ENCODE measurements at regions not wholly inside any gene's neighbourhood (a gene's known extent, or its start where the extent isn't known, plus 50 kb on each side); places are given as distances from the start of the nearest gene placed in this dataset.

DNA sequence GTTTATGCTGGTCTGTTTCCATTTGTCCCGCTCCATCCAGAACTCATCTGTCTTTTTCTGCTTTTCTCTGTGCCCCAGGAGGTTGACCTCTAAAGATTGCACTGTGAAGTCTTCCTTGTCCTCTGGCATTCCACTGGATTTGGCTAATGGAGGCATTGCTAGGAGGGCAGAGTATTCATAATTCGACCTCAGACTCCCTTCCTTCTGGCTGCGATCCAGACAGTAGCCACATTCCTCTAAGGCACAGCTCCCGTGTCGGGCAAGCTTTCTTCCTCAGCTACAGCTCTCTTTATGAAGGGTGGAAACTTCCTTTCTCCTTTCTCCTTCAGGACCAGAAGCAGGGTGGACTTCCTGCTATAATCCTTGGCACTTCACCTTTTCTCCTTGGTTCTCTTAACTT, 175.9 kb downstream of the BAMBI start:
- DNase-seq (ENCODE audit: extremely low read depth in 1 of 2, low read depth in 1 of 2) = no peak

DNA sequence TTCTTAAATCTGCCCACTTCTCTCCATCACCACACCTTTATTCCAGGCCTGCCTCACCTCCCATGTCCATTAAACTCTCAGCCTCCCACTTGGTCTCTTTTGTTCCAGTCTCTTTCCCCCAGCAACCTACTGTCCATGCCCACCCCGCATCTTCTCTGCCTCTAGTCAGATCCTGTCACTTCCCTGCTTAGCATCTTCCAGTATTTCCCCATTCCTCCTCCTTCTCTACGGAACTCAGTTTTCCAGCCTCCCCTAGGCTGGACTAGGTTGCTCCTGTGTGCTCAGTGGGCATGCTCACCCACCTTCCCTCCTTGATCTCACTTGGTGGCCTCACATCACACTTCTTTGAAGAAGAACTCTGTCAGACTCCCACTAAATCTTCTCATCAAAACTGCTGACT, 179.8 kb downstream of the BAMBI start:
- DNase-seq (ENCODE audit: extremely low read depth in 1 of 2, low read depth in 1 of 2) = no peak

DNA sequence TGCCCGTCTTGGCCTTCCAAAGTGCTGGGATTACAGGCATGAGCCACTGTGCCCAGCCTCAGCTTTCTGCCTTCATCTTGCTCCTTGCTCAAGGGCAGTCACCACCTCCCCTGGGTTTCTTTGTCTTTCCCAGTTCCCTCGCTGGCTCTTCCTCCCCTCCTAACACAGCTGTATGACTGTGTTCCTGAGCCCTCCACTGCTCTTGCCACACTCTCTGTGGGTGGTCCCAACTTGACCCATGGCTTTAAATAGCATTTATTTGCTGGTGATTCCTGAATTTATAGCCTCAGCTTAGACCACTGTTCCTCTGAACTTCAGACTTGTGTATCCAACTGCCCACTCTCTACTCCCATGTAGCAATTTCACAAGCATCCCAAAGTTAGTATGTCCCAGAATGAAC, 181.3 kb downstream of the BAMBI start:
- no peak for DNase-seq (ENCODE audit: extremely low read depth in 1 of 2, low read depth in 1 of 2)

DNA sequence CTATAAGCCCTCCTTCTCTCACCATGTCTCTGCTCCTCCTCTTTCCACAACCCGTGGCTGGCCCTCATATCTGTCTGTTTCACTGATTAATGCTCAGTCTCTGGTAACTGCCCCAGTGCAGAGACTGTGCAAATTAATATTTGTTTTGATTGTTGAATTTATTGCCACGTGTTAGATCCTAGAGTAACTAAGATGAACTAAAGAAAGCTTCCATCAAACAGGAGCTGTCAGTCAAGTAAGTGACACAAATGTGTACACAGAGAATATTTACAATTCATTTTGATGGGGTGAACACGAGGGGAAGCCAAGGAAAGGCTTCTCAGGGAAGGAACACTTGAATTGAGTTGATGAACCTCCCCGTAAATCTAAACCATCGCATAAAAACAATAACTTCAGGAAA, 182.5 kb downstream of the BAMBI start:
- no peak for DNase-seq (ENCODE audit: extremely low read depth in 1 of 2, low read depth in 1 of 2)

DNA sequence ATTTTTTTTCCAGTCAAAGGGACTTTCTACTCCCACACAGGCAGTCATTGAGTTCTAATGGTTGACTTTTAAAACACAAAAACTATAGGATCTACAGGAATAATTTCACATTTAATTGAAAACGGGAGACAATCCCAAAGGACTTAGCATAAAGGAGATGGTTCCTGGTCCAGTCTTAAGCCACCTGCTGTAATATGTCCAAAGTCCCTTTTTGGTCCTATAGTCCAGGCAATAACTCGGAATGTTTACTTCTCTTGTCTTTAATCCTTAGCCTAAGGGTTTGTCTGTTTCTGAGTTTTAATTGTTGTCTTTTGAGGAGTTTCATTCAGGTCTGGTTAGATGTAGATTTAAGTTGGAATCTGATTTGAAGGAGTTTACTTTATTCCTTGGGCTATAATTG, 184.9 kb downstream of the BAMBI start:
- no peak for DNase-seq (ENCODE audit: extremely low read depth in 1 of 2, low read depth in 1 of 2)

DNA sequence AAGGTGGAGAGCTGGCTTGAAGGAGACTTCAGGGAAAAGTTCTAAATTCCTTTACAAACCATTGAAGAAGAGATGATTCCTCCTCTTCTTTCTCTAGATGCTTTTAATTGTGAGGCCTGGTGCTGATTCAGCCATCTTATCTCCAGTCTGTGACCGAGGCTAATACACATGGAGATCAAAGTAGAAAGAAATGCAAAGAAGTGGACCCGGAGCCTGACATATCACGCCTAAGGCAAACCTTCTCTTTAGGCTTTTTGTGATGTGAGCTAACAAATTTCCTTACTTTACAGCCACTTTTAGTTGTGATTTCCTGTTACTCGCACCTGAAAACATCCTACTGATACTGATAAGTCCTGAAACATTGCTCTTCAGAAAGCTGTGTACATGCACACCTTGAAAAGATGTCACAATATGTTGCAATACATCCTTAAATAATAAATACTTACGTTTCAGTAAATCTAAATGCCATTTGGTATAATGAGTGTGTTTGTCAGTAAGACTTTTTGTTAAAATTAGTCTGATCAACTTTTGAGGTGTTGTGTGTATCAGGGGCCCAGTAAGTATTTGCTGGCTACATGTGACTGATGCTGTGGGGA, 192.4 kb downstream of the BAMBI start:
- no peak for DNase-seq (ENCODE audit: extremely low read depth in 1 of 2, low read depth in 1 of 2)

DNA sequence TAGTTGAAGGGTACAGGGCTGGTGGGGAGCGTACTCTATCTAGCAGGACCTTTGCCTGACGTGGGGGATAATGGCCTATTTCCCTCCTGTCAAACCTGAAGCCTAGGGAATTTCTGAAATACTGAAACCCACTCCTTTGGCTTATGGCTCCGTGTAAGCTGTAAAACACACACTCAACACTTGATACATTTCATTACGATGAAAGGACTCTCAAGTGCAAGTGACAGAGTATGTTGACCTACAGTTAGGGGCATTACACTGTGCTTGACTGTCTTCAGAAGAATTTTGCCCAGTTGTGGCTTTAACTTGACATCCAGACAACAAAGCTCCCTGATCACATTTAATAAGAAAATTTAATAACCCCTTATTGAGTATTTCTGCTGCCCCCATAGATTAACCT, 194.3 kb downstream of the BAMBI start:
- DNase-seq (ENCODE audit: extremely low read depth in 1 of 2, low read depth in 1 of 2) = no peak

DNA sequence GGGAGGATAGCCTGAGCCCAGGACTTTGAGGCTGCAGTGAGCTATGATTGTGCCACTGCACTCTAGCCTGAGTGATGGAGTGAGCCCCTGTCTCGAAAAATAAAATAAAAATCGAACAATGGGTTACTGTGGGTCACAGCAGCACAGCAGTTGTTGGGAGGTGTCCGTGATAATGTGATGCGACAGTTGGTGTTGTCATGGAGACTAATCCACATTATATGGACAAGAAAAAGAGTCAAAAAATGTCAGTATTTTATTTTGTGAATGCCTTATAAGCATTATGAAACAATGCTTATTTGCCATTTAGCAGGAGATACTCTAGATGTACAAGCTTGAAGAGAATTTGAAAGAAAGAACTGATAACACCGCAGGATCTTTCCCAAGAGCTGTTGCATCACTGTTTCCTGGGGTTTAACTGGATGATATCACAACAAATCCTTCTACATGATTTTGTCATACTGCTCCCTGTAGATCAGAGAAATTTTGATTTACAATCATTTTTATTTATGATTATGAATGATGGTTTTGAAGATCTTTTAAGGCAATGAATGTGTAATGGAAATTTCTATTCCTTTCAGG, 195.4 kb downstream of the BAMBI start:
- no peak for DNase-seq (ENCODE audit: extremely low read depth in 1 of 2, low read depth in 1 of 2)

DNA sequence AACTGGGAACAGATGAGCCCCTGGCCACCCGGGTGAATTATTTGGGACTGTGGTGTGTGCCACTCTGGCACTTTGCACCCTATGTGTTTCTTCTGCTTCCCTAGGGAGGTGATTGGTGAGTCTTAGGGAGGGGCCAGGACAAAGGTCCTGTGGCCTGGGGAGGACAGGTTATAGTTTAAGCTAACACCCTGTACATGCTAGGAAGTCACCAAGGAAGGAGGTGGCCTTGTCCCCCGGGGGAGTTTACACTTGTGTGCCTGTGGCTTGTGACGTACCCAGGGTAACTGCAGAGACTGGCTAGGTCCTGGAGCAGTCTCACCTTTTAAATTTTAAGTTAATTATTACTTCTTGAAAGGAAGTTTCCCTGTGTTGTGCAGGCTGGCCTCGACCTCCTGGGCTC, 196.2 kb downstream of the BAMBI start:
- DNase-seq (ENCODE audit: extremely low read depth in 1 of 2, low read depth in 1 of 2) = no peak

DNA sequence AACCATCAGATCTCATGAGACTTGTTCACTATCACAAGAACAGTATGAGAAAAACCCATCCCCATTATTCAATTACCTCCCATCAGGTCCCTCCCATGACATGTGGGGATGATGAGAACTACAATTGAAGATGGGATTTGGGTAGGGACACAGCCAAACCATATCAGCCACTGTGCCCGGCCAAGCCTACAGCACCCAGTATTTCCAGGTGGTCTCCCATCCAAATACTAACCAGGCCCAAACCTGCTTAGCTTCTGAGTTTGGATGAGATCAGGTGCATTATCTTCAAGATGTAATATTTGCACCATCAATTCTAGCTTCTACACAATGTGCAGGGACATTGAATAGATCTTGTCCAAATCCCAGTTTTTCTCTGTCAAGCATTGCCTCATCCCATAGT, 196.9 kb downstream of the BAMBI start:
- no peak for DNase-seq (ENCODE audit: extremely low read depth in 1 of 2, low read depth in 1 of 2)

DNA sequence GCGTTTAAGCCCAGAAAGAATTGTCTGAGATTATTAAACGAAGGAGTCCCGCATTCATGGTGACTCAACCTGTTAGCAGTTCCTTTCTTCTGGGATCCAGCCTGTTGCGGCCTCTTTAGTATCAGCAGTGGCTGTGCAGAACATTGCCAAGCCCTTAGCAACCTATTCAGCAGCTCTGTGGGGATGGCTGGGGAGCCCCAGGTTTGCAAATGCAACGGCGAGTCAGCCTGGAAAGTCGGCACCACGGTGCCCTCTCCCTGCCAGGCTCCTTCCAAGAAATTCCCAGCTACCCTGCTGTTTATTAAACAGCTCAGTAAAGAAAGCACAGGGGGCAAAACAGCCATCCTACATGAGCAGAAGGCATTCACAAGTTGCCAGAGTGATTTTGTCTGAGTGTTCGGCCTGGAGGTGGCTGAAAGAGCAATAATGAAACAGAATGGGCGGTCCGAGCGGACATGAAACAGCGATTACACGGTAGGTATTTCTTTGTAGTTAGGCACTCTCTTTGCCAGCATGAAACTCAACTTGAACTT, 198.3 kb downstream of the BAMBI start:
- DNase-seq (ENCODE audit: extremely low read depth in 1 of 2, low read depth in 1 of 2) = no peak

DNA sequence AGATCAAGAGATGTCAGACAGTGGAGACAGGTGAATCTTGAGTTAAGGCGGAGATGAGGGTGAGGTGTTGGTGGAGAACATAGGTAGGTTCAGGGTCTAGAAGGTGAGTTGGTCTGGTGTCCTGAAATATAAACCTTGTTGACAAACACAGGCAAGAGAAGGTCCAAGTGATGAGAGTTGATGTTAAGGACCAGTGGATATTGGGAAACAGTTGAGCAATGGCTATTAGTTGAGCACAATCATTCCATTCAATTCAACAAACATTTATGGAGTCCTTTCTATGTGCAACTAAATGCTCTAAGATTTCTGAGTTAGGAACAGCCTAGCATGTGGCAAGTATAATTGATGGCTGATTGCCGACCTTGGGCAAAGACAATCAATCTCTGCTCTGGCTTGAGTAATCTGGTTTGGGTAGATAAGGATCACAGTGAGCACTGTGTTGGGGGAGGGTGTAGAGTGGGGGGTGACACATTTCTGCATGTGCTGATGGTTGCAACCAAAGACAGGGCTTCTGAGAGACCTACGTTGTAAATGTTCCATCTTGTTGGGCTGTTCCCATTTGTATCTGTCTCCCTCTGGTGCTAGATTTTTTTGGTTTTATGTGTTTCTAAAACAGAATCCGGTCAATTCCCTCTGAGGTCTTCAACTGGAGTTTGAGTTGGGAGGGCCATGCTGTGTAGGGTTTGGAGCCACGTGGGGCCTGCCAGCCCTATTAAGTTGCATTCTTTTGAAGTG, 201.1 kb downstream of the BAMBI start:
- DNase-seq (ENCODE audit: extremely low read depth in 1 of 2, low read depth in 1 of 2) = no peak

DNA sequence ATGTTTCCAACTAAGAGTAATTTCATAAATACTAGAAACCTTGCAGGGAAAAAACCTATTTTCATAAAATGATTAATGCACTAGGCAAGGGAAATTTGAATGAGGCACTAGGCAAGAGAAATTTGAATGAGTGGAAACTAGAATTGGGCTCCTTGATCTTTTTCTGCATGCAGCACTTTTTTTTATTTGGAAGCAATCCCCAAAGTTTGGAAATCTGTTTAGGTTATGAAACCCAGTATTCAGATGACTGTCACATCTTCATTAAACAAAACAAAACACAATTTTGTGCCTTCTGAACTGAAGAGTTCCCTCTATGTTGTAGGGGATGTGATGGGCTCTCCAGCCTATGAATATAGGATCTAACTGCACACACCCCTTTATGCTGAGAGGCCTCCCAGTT, 201.9 kb downstream of the BAMBI start:
- no peak for DNase-seq (ENCODE audit: extremely low read depth in 1 of 2, low read depth in 1 of 2)

DNA sequence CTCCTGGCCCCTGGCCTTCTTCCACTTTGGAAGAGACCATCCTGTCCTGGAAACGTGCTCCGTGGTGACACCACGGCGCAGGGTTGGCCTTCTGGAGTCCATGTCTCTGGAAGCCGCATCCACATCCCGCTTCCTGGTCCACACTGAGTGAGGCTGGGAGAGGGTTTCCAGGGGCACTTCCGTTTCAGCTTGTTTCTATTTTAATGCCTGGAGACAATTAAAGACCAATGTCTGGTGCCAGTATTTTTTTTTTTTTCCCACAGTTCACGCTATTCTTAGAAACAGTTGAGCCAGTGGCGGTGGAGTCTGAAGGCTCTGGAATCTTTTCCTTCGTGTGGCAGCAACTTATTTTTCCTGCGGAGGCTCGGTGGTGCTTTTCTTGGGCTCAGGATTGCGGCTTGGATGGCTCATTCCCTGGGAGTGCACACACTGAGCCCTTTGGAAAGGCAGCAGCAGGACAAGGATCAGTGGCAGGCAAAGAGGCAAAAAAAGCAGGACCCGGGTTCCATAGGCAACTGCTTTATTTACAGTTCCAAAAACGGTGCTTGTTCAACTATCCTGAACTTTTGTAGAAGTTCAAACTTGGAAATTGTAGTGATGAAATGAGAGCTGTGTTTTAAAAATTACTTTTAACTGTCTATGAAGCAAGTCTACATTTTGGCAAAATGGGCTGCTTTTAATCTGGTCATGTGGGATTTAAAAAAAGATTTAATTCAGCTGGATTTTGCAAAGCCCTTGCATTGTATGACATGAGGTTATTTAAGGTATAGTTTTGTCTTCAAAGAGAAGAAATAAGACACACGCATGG, 202.8 kb downstream of the BAMBI start:
- no peak for DNase-seq (ENCODE audit: extremely low read depth in 1 of 2, low read depth in 1 of 2)

DNA sequence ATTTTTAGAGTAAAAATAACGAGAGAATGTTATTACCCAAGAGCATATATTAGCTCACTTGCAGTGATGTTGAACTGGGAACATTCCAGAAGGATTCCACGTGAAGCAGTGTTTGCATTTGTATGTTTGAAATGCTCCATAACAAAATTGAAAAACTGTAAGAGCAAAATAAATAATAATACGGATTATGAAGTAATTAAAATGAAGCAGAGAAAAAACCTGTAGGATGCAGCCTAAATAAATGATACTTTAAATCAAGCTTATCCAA, 203.3 kb downstream of the BAMBI start:
- no peak for DNase-seq (ENCODE audit: extremely low read depth in 1 of 2, low read depth in 1 of 2)

DNA sequence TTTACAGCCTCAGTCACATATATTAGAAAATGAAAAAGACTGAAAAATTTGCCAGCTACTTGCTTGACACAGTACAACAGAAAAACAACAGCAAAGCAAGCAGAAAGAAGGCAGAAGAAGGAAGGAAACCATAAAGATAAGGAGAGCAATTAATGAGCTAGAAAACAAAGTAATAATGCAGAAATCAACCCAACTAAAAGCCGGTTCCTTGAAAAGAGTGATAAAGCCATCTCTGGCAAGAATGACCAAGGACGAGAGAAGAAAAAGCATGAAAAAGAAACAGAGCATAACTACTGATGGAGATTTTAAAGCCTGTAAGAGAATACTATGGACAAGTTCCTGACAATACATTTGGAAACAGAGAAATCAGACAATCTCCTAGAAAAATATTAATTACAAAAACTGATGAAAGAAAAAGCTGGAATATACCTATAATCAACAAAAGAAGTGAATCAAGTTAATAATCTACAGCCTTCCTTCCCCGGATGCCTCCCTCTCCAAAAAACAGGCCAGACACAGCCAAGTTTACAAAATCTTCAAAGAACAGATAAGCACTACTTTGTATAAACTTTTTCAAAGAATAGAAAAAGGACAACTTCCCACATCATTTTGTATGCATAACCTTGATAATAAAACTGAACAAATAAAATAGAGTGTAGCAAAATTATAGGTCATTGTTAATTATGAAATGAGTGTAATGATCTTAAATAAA, 204.0 kb downstream of the BAMBI start:
- DNase-seq (ENCODE audit: extremely low read depth in 1 of 2, low read depth in 1 of 2) = no peak

DNA sequence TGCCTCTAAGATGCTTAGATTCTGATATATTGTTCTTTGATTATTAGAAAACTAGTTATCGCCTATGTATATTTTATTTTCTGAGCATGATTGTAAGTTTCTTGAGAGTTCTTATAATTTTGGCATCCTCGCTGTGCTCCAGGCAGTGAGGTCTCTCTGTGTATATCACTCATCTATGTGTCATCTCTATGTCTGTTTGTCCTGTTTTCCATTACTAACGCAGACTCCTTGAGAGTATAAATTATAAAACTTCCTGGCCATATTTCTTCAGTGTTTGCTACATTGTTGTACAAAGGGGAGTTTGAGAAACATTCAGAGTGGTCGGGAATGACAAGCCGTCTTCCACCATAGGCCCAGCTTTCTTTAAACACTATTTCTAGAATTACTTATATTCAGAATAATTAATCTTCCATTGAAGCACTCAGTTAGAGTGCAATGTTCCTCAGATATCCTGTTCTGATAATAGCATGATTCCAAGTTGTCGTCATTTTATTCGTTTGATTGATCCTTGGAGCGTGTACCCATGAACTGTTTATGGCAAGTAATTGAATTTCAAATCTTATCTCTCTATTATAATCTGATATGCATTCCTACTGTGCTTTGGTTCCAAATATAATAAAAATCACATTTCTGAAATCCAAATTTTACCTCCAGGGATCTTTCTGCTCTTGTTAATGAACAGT, 206.6 kb downstream of the BAMBI start:
- no peak for DNase-seq (ENCODE audit: extremely low read depth in 1 of 2, low read depth in 1 of 2)

DNA sequence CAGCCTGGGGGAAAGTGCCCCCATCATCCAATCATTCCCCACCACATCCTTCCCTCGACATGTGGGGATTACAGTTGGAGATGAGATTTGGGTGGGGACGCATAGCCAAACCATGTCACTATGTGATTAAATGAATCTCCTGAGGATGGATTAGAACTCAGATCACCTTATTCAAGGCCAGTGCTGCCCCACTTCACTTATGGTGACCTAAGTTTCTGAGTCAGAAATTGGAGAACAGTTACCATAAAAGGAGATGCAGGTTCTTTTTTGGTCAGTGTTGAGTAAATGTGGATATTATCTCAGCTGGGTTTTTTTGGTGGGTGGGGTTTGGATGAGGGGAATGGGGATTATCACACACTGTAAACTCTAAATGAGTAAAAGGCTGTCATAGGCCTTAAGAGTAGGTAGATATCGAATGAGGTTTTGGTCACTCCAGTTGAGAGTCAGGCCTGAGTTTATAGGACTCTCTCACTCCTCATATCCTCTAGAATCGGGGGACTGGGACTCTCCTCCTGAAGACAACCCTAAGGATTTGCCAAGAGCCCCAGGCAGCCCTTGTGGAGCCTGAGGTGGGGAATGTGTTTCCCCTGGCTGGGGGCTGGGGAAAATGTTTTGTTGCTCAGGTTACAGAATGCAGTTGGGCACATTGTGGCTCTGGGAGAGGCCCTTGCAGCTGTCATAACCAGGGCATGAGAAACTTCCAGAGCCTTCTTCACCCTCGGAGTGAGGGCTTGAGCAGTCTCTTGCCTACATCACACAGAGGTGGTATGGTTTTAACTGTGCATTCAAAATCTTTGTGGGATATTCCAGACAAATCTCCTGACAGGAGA, 213.0 kb downstream of the BAMBI start:
- DNase-seq (ENCODE audit: extremely low read depth in 1 of 2, low read depth in 1 of 2) = no peak

DNA sequence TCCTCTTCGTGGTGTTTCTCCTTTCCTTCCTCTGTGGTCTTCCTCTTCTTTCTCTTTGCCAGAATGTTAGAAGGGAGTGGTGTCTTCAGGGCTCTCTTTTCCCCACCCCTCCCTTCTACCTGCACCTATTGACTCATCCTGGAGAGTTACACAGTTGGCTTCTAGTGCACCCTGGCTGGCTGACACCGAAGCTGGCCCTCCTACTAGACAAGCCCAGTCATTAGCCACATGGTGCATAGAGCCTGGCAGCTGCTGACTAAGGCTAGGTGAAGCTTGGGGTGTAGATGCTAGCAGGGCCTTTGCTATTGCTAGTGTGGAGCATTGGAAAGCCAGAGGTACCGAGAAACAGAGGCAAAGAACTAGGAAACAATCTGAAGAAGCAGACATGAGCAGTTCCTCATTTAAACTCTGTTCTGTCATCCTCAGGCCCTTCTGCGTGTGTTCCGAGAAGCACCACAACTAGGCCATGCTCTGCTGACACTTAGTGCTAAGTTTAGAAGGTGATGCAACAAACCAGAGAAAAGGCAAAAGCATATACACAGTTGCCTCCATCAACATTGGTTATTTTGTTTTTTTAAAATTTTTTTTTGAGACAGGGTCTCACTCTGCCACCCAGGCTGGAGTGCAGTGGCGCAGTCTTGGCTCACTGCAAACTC, 213.9 kb downstream of the BAMBI start:
- no peak for DNase-seq (ENCODE audit: extremely low read depth in 1 of 2, low read depth in 1 of 2)

All from stimulated activated CD8-positive, alpha-beta memory T cell treated with anti-CD3 and anti-CD28 coated beads, Interleukin-7, amount 100 ng/mL, for 48 hours (primary cell).